GM21528 (cell line): ENCODE measurements at regions not wholly inside any gene's neighbourhood (a gene's known extent, or its start where the extent isn't known, plus 50 kb on each side); places are given as distances from the start of the nearest gene placed in this dataset.

Experiments
- ATAC-seq: cut with Tn5 transposase; IDR thresholded peaks from one replicate; pipeline ENCODE4 v1.9.1; 2021; ENCODE audit warnings: mild to moderate bottlenecking, moderate library complexity; ENCODE audit not compliant: unreplicated experiment, low FRiP score

DNA sequence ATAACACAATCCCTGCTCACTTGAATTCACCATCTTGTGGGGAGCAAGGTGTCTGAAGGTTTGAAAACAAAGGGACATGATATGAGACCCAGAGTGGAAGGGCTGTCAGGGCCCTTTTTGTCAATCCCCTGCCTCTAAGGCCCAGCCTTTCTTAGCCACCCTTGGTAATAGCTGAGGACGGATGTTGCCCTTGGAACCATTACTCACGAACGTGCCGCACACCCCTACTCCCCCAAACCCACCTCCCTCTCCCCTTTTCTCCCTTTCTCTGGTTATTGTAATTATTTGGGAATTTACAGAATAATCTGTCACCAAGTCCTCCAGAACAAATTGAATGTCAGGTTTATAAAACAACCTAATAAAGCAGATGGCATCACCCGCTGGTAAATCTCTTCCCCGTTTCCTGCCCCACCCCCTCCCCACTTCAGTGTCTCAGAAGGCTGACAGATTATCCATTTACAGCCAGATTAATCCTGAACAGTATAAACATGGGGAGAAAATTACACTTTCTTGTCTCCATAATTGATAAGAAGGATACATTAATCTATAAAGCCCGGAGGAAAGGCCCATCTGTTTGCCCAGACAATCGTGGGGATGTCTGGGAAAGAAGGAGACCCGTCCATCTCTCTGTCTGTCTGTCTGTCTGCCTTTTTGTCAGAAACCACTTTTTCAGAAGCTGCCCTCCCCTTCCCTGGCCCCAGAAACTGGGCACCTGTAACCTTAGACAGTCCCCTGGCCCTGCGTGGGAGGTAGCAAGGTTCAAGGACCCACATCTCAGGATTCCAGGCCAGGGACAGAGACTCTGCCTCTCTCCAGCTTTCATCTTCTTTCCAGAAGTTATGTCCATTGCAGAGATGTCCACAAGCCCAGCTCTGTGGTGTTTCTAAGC, 60.6 kb upstream of the CD34 start:
- no peak for ATAC-seq

DNA sequence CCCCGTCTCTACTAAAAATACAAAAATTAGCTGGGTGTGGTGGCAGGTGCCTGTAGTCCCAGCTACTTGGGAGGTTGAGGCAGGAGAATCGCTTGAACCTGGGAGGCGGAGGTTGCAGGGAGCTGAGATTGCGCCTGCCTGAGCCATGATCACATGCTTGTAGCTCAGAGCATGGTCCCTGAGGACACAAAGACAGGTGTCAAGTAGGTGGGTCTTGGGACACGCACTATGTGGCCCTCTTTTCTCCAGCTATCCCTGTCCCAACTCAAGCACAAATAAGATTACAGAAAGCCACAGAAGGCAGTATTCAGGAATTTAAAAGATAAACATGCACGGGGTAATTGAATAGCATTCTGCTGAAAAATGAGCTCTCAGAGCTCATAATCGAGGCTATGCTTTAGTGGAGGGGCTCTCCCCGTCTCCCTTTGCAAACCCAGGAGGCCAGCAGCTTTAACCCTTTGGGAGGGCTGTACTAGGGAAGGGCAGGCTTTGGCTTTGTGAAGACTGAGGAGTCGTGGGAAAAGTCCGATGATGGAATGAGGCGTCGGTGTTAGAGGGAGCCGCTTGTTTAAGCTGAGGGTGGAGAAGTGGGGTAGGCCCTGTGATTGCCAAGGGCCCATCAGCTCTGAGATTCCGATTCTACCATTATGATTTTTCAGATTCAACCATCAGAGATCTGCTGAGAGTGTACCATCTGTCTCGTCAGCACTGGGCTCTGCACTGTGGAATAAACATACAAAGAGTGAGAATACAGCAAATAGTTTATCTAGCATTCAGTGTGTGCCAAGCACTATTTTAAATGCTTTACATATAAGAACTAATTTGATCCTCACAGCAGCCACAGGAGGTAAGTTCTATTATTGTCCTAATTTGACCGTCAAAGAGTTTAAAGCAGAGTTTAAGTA, 59.7 kb upstream of the CD34 start:
- ATAC-seq, result no peak

DNA sequence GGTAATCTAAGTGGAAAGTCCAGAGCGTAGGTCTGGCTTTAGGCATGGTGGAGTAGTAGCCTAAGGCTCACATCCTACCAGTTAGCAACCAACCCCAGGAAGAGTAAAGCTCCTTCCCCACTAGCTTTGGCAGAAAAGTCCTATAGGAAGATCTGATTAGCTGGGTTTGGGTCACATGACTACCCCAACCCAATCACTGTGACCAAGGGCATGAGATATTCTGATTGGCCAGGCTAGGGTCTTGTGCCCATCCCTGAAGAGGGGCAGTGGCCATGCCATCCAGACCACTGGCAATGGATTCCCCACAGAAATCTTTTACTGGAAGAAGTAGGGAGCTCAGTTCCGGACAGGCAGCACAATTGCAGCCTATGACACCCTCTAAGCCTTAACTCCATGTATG, 58.6 kb upstream of the CD34 start:
- no peak for ATAC-seq

DNA sequence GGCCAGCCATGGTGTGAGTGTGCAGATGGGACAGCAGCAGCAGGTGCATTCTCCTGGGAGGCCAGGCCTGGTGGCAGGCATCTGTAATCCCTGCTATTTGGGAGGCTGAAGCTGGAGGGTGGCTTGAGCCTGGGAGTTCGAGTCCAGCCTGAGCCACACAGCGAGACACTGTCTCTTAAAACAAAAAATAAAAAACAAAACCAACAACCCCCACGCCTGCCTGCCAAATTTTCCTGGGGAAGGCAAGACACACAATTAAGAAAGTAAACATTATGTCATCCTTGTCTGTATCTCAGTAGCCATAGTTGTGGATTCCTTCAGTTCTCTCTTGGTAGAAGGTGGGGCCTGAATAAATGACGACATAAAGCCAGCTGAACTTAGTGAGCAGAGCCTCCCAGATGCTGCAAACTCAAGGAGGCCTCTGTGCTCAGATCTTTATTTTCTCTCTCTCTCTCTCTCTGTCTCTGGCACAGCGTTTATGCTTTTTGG, 57.6 kb upstream of the CD34 start:
- no peak for ATAC-seq

DNA sequence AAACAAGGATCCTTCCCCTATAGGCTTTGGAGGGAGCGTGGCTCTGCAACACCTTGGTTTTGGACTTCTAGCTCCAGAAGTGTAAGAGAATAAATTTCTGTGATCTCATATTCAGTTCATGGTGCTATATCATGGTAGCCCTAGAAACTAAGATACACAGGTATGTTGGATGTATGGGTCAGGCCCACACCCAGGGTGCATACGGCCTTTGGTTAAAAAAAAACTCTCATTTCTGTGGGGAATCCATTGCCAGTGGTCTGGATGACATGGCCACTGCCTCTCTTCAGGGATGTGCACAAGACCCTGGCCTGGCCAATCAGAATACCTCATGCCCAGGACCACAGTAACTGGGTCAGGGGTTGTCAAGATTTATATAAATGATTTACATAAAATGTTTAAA, 56.8 kb upstream of the CD34 start:
- ATAC-seq, result no peak

DNA sequence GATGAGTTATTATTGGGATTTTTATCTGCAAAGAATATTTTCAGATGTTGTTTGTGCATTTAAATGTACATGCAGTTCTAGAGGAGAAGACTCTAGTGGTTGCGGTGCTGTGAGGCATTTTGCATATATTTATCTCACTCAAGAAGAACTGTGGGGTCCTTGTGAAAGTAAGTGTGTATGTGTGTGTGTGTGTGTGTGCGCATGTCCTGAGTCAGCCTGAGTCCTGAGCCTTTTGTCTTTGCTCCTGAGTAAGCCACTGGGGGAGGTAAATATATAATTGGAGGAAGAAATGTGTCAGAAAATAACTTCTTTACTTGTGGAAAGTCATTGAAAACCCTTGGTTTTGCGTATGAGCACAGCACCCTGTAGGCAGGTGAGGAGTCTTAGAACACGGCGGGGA, 55.6 kb upstream of the CD34 start:
- no peak for ATAC-seq

DNA sequence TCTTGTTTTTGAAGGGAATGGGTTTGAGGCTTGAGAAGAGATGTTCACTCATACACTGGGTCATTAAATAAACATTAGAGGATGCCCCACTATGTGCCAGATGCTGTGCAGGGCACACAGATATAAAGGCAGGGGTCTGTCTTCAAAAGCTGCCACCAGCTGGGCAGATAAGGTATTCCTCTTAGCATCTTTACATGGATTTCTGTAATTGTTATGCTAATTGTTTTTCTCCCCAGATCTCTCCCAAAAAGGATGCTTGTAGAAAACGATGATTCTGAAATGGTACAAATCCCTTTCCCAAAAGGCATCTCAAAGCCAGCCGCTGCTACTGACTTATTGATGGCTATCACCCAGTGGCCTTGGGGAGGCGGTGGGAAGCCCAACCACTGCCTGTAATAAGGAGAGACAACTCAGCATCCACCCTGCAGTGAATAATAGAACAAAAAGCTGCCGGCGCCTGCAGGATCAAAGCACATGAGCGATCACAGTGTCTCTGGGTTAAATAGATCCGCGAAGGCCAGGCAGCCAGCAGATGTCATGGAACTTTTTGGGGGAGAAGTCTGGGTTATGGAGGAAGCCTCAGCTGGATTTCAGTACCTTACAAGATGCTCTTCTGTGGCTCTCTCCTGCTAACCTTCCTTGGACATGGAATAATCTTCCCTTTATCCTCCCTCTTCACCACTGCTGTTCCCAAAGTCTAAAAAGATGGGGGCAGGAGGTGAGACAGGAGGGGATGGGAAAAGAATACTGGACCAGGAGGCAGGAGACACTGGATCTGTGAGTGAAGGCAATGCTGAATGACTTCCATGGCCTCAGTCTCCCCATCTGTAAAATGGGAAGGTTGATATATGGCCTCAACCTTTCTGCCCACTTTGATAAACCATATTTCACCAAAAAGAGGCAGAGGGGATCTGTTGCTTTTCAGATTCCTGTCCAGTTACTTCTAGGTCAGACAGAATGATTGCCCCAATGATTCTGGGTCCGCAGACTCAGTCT, 54.8 kb upstream of the CD34 start:
- ATAC-seq, result no peak

DNA sequence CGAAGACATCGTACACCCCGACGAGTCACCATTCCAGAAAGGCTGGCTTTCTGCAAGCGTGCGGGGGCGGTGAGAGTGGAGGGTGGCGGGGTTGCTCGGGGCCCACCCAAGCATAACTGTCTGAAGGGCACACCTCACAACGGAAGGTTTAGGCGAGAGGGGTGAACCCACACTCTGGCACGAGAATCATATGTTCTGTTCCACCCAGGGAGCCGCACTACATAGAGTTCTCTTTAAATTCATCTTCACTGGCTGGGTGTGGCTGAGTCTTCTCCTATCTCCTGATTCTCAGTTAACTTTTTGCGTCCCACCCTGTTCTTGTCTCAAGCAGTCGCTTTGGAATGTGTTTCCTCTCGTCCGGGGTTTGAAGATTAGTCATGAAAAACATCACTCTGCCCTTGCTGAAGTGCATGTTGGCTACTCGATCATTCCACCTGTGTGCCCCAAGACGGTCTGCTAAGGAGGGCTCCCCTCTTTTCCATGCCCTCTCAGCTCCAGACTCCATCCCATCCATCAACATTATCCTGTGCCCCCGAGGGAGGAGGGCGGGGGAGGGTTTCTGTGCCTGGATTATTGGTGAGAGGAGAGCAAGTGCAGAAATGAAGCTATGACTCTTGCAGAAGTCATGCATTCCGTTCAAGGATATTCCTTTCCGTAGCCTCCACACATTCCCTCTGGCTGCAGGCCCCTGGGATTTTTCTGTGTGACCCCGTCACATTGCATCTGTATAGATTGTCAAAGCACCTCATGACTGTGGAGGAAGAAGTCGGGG, 53.5 kb upstream of the CD34 start:
- ATAC-seq, result no peak

DNA sequence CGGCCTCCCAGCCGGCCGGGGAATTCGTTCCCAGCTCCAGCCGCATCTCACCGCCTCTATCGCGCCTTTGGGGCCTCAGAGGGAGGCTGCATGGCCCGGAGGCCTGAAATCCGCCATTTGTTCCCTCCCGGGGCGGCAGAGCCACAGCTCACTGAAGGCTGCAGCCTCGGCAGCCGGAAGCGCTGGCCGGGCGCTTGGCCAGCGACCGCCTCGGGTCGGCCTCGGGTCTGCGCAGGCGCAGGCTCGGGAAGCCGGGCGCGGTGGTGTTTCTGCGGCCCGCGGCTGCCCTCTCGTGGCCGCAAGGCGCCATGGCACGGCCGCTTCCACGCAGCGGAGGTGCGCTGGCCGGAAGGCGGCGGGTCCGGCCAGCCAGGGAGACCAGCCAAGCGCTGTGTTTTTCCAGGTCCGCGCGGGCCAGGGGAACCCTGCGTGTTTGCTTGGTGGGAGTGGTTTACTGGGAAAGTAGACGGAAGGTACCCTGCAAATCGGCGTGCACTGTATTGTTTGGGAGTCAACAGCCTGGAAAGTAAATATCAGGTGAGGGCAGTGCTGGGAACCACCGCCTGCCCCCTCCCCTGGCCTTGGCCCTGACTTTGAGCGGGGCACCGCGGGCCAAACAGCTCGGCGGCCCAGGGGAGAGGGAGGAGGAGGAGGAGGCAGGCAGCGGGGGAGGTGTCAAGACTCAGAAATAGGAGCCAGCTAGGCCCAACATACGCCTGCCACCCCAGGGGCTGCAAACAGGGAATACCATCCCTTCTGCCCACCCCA, 52.7 kb upstream of the CD34 start:
- peak; percentile 78 for ATAC-seq

DNA sequence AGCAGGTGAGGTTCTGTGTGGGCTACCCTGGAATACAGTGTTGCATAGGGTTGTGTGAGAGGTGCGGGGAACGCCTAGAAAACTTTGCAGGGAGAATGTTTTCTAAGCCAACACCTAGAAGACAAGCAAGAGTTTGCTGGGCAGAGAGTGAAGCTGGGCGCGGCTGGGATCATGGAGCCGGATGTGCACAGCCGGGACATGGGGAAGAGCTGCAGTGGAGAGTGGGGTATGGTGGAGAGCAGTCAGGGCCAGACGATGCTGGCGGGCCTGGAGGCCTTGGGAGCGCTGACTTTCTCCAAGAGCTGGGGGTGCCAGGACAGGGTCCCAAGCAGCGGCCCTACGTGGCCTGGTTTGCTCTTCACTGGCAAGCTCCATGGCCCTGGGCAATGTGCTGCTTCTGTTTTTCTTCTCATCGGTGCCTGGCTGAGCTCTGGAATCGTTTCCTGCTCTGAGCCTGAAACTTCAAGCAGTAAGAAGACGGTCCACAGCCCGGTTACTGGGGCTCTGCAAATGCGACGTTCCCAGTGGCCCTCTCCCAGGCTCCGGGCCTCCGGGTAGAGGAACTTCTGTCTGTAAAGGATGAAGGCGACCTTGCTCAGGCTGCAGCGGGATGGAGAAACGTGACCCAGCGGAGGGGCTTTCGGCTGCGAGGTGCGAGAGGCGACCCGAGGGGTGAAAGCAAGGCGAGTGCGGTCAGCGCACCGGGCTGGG, 51.9 kb upstream of the CD34 start:
- peak; percentile 39 for ATAC-seq
